ENCODE measurements at regions not wholly inside any gene's neighbourhood (a gene's known extent, or its start where the extent isn't known, plus 50 kb on each side); places are given as distances from the start of the nearest gene placed in this dataset.

DNA sequence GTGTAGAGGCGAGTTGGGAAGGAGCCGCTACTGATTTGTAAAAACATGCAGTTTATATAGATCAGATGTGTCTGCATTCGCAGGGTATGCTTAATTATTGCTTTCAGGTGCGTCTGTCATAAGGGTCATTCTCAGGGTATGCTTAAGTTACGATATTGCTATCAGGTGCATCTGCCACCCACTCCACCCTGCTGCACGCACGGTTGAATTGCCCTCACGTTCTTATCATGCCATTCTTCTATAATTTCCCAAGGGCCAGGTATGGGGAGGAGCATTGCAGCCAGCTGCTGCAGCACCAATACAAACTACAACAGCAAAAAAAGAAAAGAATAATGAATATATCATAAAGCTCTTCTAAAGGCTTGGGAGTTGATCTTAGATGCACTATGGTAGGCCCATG, 230.0 kb downstream of the KBTBD8 start:
- Histone ChIP-seq H3K27me3 (ENCODE audit: control insufficient read depth, insufficient read depth, low read length, poor library complexity, severe bottlenecking) (no peaks in the 10 kb centered on the region), H3K9ac (ENCODE audit: extremely low read depth, low read length, poor library complexity, severe bottlenecking) (no peak overlapping the region), H3K27ac (ENCODE audit: low read depth, low read length) (no peak overlapping the region), H3K9me3 (ENCODE audit: control insufficient read depth, low read length) (no peaks in the 10 kb centered on the region), H3K4me3 (ENCODE audit: low read length) (no peak overlapping the region), H3K4me1 (ENCODE audit: control insufficient read depth, insufficient read depth, low read length) (no peaks in the 10 kb centered on the region), H3K36me3 (ENCODE audit: control insufficient read depth, insufficient read depth, low read length) (no peaks in the 10 kb centered on the region)
- TF ChIP-seq, protein P1, sequence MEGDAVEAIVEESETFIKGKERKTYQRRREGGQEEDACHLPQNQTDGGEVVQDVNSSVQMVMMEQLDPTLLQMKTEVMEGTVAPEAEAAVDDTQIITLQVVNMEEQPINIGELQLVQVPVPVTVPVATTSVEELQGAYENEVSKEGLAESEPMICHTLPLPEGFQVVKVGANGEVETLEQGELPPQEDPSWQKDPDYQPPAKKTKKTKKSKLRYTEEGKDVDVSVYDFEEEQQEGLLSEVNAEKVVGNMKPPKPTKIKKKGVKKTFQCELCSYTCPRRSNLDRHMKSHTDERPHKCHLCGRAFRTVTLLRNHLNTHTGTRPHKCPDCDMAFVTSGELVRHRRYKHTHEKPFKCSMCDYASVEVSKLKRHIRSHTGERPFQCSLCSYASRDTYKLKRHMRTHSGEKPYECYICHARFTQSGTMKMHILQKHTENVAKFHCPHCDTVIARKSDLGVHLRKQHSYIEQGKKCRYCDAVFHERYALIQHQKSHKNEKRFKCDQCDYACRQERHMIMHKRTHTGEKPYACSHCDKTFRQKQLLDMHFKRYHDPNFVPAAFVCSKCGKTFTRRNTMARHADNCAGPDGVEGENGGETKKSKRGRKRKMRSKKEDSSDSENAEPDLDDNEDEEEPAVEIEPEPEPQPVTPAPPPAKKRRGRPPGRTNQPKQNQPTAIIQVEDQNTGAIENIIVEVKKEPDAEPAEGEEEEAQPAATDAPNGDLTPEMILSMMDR (conservative IDR thresholded peaks at IDR 0.05), result no peak
- no peak for DNase-seq
- peaks cover 4% of the 10 kb centered on the region for H3K4me1 Mint-ChIP-seq
- no peaks in the 10 kb centered on the region for H3K27me3 Mint-ChIP-seq (ENCODE audit: insufficient read depth)
- H3K4me3 Mint-ChIP-seq, result no peak overlapping the region
- no peak overlapping the region for H3K27ac Mint-ChIP-seq
- WGBS, 2 experiments (ENCODE audit: insufficient coverage in 1 of 2, insufficient read length in 1 of 2), result 83 to 100% methylated on average over 3 to 8 of the region's 8 CpGs
- H3K36me3 Mint-ChIP-seq (ENCODE audit: low read depth), result no peaks in the 10 kb centered on the region
- no peaks in the 10 kb centered on the region for H3K9me3 Mint-ChIP-seq

DNA sequence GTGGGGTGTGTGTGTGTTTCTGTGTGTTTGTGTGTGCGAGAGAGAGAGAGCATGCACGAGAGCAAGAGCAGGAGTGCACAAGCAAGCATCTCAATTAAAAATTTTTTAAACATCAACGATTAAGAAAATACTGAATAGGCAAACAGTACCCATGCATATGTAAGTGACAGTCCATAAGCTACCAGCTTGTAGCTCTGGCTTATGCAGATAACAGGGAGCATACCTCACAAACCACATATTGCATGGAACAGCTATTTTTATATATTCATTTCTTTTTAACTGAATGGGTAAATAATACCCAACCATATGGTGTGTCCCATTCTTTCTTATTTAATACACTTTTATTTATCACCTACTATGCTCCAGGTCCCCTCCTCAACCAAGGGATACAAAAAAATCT, 234.5 kb downstream of the KBTBD8 start:
- no peak overlapping the region for H3K4me3 ChIP-seq (ENCODE audit: low read length)
- TF ChIP-seq, protein P1 (conservative IDR thresholded peaks at IDR 0.05), result no peak
- no peak for DNase-seq
- Mint-ChIP-seq H3K27ac (no peak overlapping the region), H3K36me3 (ENCODE audit: low read depth) (no peaks in the 10 kb centered on the region), H3K4me1 (peaks cover 4% of the 10 kb centered on the region), H3K4me3 (no peak overlapping the region), H3K9me3 (no peaks in the 10 kb centered on the region), H3K27me3 (ENCODE audit: insufficient read depth) (no peaks in the 10 kb centered on the region)
- H3K27me3 ChIP-seq (ENCODE audit: control insufficient read depth, insufficient read depth, low read length, poor library complexity, severe bottlenecking), result no peaks in the 10 kb centered on the region
- H3K36me3 ChIP-seq (ENCODE audit: control insufficient read depth, insufficient read depth, low read length), result no peaks in the 10 kb centered on the region
- H3K9ac ChIP-seq (ENCODE audit: extremely low read depth, low read length, poor library complexity, severe bottlenecking), result no peak overlapping the region
- no peaks in the 10 kb centered on the region for H3K4me1 ChIP-seq (ENCODE audit: control insufficient read depth, insufficient read depth, low read length)
- H3K9me3 ChIP-seq (ENCODE audit: control insufficient read depth, low read length), result no peaks in the 10 kb centered on the region
- no peak overlapping the region for H3K27ac ChIP-seq (ENCODE audit: low read depth, low read length)
- 94% methylated on average over 3 of the region's 3 CpGs; no CpG with 5 or more reads in 1 of the 2 experiments for WGBS, 2 experiments (ENCODE audit: insufficient coverage in 1 of 2, insufficient read length in 1 of 2)

DNA sequence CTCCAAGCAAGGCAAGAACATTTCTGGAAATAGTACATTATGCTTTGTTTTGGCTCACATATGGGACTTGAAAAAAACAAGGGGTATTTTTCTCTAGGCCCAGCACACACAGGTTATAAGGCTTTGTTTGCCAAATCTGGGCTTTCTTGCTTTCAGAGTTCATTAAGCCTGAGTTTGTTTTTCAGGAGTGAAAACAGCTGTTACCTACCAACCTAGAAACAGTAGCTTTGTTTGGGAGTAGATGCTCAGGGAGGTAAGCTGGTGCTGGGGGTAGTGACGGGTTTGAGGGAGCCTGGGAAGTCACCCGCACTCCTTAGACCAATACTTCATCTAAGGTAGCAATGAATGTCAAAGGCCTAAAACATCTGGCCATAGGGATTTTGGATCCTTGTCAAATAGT, 241.2 kb downstream of the KBTBD8 start:
- H3K4me1 Mint-ChIP-seq, result peaks cover 2% of the 10 kb centered on the region
- H3K4me3 ChIP-seq (ENCODE audit: low read length), result no peak overlapping the region
- no peaks in the 10 kb centered on the region for H3K27me3 Mint-ChIP-seq (ENCODE audit: insufficient read depth)
- H3K9me3 ChIP-seq (ENCODE audit: control insufficient read depth, low read length), result no peaks in the 10 kb centered on the region
- H3K9ac ChIP-seq (ENCODE audit: extremely low read depth, low read length, poor library complexity, severe bottlenecking), result no peak overlapping the region
- TF ChIP-seq, protein P1 (conservative IDR thresholded peaks at IDR 0.05), result no peak
- H3K27ac Mint-ChIP-seq, result no peak overlapping the region
- H3K4me1 ChIP-seq (ENCODE audit: control insufficient read depth, insufficient read depth, low read length), result no peaks in the 10 kb centered on the region
- H3K36me3 ChIP-seq (ENCODE audit: control insufficient read depth, insufficient read depth, low read length), result no peaks in the 10 kb centered on the region
- H3K27me3 ChIP-seq (ENCODE audit: control insufficient read depth, insufficient read depth, low read length, poor library complexity, severe bottlenecking), result no peaks in the 10 kb centered on the region
- WGBS, 2 experiments (ENCODE audit: insufficient coverage in 1 of 2, insufficient read length in 1 of 2), result 98% methylated on average over 2 of the region's 2 CpGs; no CpG with 5 or more reads in 1 of the 2 experiments
- no peak for DNase-seq
- no peak overlapping the region for H3K4me3 Mint-ChIP-seq
- H3K27ac ChIP-seq (ENCODE audit: low read depth, low read length), result no peak overlapping the region
- no peaks in the 10 kb centered on the region for H3K36me3 Mint-ChIP-seq (ENCODE audit: low read depth)
- no peaks in the 10 kb centered on the region for H3K9me3 Mint-ChIP-seq
